H1 (cell line): ENCODE measurements at regions not wholly inside any gene's neighbourhood (a gene's known extent, or its start where the extent isn't known, plus 50 kb on each side); places are given as distances from the start of the nearest gene placed in this dataset.

ENCODE experiments used
- CTCF ChIA-PET: fragments of 300-600 bp; sonication (Branson Sonifier 250); formaldehyde crosslinking; loops from one replicate; lab custom pipeline; 2021; ENCODE audit not compliant: partially characterized antibody; lab: Charles Lee
- POLR2A ChIA-PET: fragments of 300-600 bp; sonication (Branson Sonifier 250); formaldehyde crosslinking; loops from one replicate; lab custom pipeline; 2021; ENCODE audit warnings: inconsistent platforms; ENCODE audit not compliant: partially characterized antibody; lab: Charles Lee
- DNase-seq, 2 experiments: peaks; one replicate each; pipeline versions ENCODE4 v3.0.0 to v3.0.0-alpha.2; 2010 to 2022; ENCODE audit warnings: low spot score in 2 of 2, low read depth in 1 of 2, mixed read lengths in 1 of 2
- FAIRE-seq: peaks from 2 replicates; lab custom pipeline; 2011; peaks lifted over from hg19 to GRCh38; lab: Jason Lieb, UNC
- H2AFZ ChIP-seq: 2 replicates; pipeline ENCODE4 v1.8.1; 2012; ENCODE audit warnings: low read length, inconsistent platforms
- H2AK5ac ChIP-seq: 2 replicates; pipeline ENCODE4 v1.6.1; 2013; ENCODE audit warnings: low read depth, low read length
- H2BK120ac ChIP-seq: replicated peaks from 2 replicates; pipeline ENCODE3; 2013; ENCODE audit warnings: low read depth, low read length, inconsistent platforms
- H2BK12ac ChIP-seq: 2 replicates; pipeline ENCODE4 v1.6.1; 2013; ENCODE audit warnings: low read depth, low read length
- H2BK15ac ChIP-seq: 2 replicates; pipeline ENCODE4 v1.6.1; 2013; ENCODE audit warnings: low read length
- H2BK20ac ChIP-seq: 2 replicates; pipeline ENCODE4 v1.6.1; 2013; ENCODE audit warnings: low read length
- H2BK5ac ChIP-seq: 2 replicates; pipeline ENCODE4 v1.6.1; 2013; ENCODE audit warnings: low read depth, low read length
- H3K14ac ChIP-seq: 2 replicates; pipeline ENCODE4 v1.6.1; 2013; ENCODE audit warnings: inconsistent platforms; ENCODE audit not compliant: insufficient read length
- H3K18ac ChIP-seq: 2 replicates; pipeline ENCODE4 v1.6.1; 2013; ENCODE audit warnings: low read length; ENCODE audit errors: extremely low read depth
- H3K23ac ChIP-seq: 2 replicates; pipeline ENCODE4 v1.6.1; 2013; ENCODE audit warnings: inconsistent platforms; ENCODE audit not compliant: insufficient read length
- H3K23me2 ChIP-seq: 2 replicates; pipeline ENCODE4 v1.6.1; 2013; ENCODE audit warnings: low read depth, low read length
- H3K27ac ChIP-seq: 2 replicates; pipeline ENCODE4 v1.6.1; 2011; ENCODE audit warnings: low read depth, low read length, inconsistent platforms
- H3K27me3 ChIP-seq, 4 experiments: replicated peaks in 1 of 4; 1 replicate in 1 of 4; 2 replicates in 3 of 4; pipeline versions ENCODE4 v1.6.1 to v1.8.1; 2011 to 2013; ENCODE audit warnings: low read length in 3 of 4, mild to moderate bottlenecking in 3 of 4, inconsistent platforms in 2 of 4, mixed read lengths in 2 of 4, moderate library complexity in 1 of 4; ENCODE audit not compliant: control insufficient read depth in 3 of 4, insufficient read depth in 3 of 4; ENCODE audit errors: extremely low read depth in 1 of 4
- H3K36me3 ChIP-seq, 4 experiments: 2 replicates each; pipeline versions ENCODE4 v1.6.1 to v1.8.1; 2011 to 2013; ENCODE audit warnings: mild to moderate bottlenecking in 4 of 4, low read length in 3 of 4, moderate library complexity in 2 of 4, control low read depth in 1 of 4, inconsistent platforms in 1 of 4; ENCODE audit not compliant: insufficient read depth in 4 of 4, control insufficient read depth in 2 of 4
- H3K4ac ChIP-seq: replicated peaks from 2 replicates; pipeline ENCODE3; 2013; ENCODE audit warnings: low read length, low read depth, mixed read lengths, inconsistent platforms; ENCODE audit not compliant: insufficient read length
- H3K4me1 ChIP-seq, 4 experiments: replicated peaks in 1 of 4; 1 replicate in 1 of 4; 2 replicates in 3 of 4; pipeline versions ENCODE4 v1.6.1 to v1.8.1; 2011 to 2013; ENCODE audit warnings: low read length in 3 of 4, inconsistent platforms in 2 of 4, mixed read lengths in 1 of 4; ENCODE audit not compliant: insufficient read depth in 4 of 4, control insufficient read depth in 3 of 4
- H3K4me2 ChIP-seq, 2 experiments: 2 replicates each; pipeline versions ENCODE4 v1.6.1 to v1.8.1; 2011 to 2013; ENCODE audit warnings: low read depth in 2 of 2, low read length in 2 of 2, control low read depth in 1 of 2, inconsistent platforms in 1 of 2, mild to moderate bottlenecking in 1 of 2; ENCODE audit not compliant: insufficient read depth in 1 of 2
- H3K4me3 ChIP-seq, 4 experiments: fragments of 200-600, 300-600 bp in 1 of 4; sonication (generic), shearing (Covaris generic), sonication (Bioruptor Twin) in 1 of 4; 2 replicates each; pipeline versions ENCODE4 v1.5.1 to v1.8.1; 2011 to 2016; ENCODE audit warnings: low read length in 4 of 4, low read depth in 3 of 4, control low read depth in 2 of 4, inconsistent platforms in 2 of 4, mild to moderate bottlenecking in 2 of 4, mixed read lengths in 1 of 4, moderate library complexity in 1 of 4; ENCODE audit not compliant: insufficient read depth in 2 of 4; ENCODE audit errors: extremely low read depth in 1 of 4
- H3K56ac ChIP-seq: replicated peaks from 2 replicates; pipeline ENCODE3; 2013; ENCODE audit warnings: low read depth, mild to moderate bottlenecking, mixed read lengths, low read length, inconsistent platforms; ENCODE audit not compliant: insufficient read length
- H3K79me1 ChIP-seq: 2 replicates; pipeline ENCODE4 v1.6.1; 2013; ENCODE audit warnings: low read depth, low read length, control low read depth
- H3K79me2 ChIP-seq, 2 experiments: 2 replicates each; pipeline versions ENCODE4 v1.6.1 to v1.8.1; 2012 to 2013; ENCODE audit warnings: low read length in 2 of 2, mild to moderate bottlenecking in 2 of 2, inconsistent platforms in 1 of 2; ENCODE audit not compliant: insufficient read depth in 2 of 2, control insufficient read depth in 1 of 2
- H3K9ac ChIP-seq, 4 experiments: replicated peaks in 1 of 4; 1 replicate in 1 of 4; 2 replicates in 3 of 4; pipeline versions ENCODE4 v1.6.1 to v1.8.1; 2011 to 2013; ENCODE audit warnings: low read depth in 3 of 4, low read length in 3 of 4, control low read depth in 2 of 4, mild to moderate bottlenecking in 2 of 4, moderate library complexity in 2 of 4, inconsistent platforms in 1 of 4; ENCODE audit errors: extremely low read depth in 1 of 4
- H3K9me3 ChIP-seq, 2 experiments: 2 replicates each; pipeline versions ENCODE4 v1.6.1 to v1.8.1; 2012 to 2013; ENCODE audit warnings: mild to moderate bottlenecking in 2 of 2, moderate library complexity in 2 of 2, control low read depth in 1 of 2, inconsistent platforms in 1 of 2, low read depth in 1 of 2, low read length in 1 of 2, mixed read lengths in 1 of 2; ENCODE audit not compliant: insufficient read depth in 2 of 2
- H4K20me1 ChIP-seq, 2 experiments: replicated peaks in 1 of 2; 2 replicates each; pipeline versions ENCODE3 to v1.8.1; 2011 to 2013; ENCODE audit warnings: inconsistent platforms in 2 of 2, low read length in 2 of 2, mild to moderate bottlenecking in 1 of 2; ENCODE audit not compliant: insufficient read depth in 2 of 2, control insufficient read depth in 1 of 2
- H4K5ac ChIP-seq: 2 replicates; pipeline ENCODE4 v1.6.1; 2013; ENCODE audit warnings: low read length, low read depth, mixed read lengths, inconsistent platforms; ENCODE audit not compliant: insufficient read length
- H4K8ac ChIP-seq: 2 replicates; pipeline ENCODE4 v1.8.0; 2013; ENCODE audit warnings: mild to moderate bottlenecking, moderate library complexity, low read length, inconsistent platforms; ENCODE audit not compliant: insufficient read depth; ENCODE audit errors: extremely low read depth
- H4K91ac ChIP-seq: replicated peaks from 2 replicates; pipeline ENCODE3; 2013; ENCODE audit warnings: low read length, mixed read lengths, inconsistent platforms; ENCODE audit not compliant: insufficient read length
- CHD1 ChIP-seq: IDR thresholded peaks from 2 replicates; pipeline ENCODE4 v1.6.1; 2012; ENCODE audit warnings: low read depth, low read length, improper control_type of control experiment
- CHD2 ChIP-seq: IDR thresholded peaks from 2 replicates; pipeline ENCODE4 v1.6.1; 2012; ENCODE audit warnings: low read length, improper control_type of control experiment
- JUN ChIP-seq: IDR thresholded peaks from 2 replicates; pipeline ENCODE4 v1.6.1; 2011; ENCODE audit warnings: low read depth, mild to moderate bottlenecking, improper control_type of control experiment, low read length
- JUND ChIP-seq: IDR thresholded peaks from 2 replicates; pipeline ENCODE4 v1.6.1; 2011; ENCODE audit warnings: mild to moderate bottlenecking, improper control_type of control experiment, low read length
- POLR2AphosphoS5 ChIP-seq: IDR thresholded peaks from 2 replicates; pipeline ENCODE4 v1.6.1; 2011; ENCODE audit warnings: low read depth, low read length
- POU5F1 ChIP-seq: IDR thresholded peaks from 2 replicates; pipeline ENCODE4 v1.6.1; 2011; ENCODE audit warnings: low read depth, mild to moderate bottlenecking, low read length, moderate library complexity
- SIN3A ChIP-seq, 2 experiments: IDR thresholded peaks in 1 of 2; conservative IDR thresholded peaks in 1 of 2; 2 replicates each; pipeline ENCODE4 v1.6.1; 2011 to 2012; ENCODE audit warnings: low read length in 2 of 2, improper control_type of control experiment in 1 of 2, low read depth in 1 of 2, mild to moderate bottlenecking in 1 of 2
- TBP ChIP-seq: IDR thresholded peaks from 2 replicates; pipeline ENCODE4 v1.6.1; 2011; ENCODE audit warnings: low read depth, low read length, improper control_type of control experiment
- YY1 ChIP-seq: IDR thresholded peaks from 2 replicates; pipeline ENCODE4 v1.6.1; 2011; ENCODE audit warnings: low read depth, mild to moderate bottlenecking, low read length
- ZNF274 ChIP-seq: IDR thresholded peaks from 2 replicates; pipeline ENCODE4 v1.7.0; 2012; ENCODE audit warnings: low read length, borderline replicate concordance; ENCODE audit errors: extremely low read depth
- WGBS, 2 experiments: shearing (Covaris generic) in 1 of 2; methylation state at CpG; one replicate each; pipeline versions ENCODE4 v1.1.6 to v1.1.7; 2013 to 2015; ENCODE audit warnings: low lambda C conversion rate in 2 of 2, mixed read lengths in 2 of 2, inconsistent platforms in 1 of 2, low coverage in 1 of 2, missing lambda C conversion rate in 1 of 2; ENCODE audit not compliant: insufficient replicate concordance in 2 of 2, insufficient coverage in 1 of 2, insufficient read length in 1 of 2; ENCODE audit errors: extremely low coverage in 1 of 2, missing lambda C conversion rate in 1 of 2; 5-methylcytosine and 5-hydroxymethylcytosine counted together

- H4K91ac ChIP-seq: no peak overlapping the region
- no peaks in the 10 kb centered on the region for H3K23me2 ChIP-seq
- H2BK5ac ChIP-seq: no peak overlapping the region
- H4K8ac ChIP-seq: no peak overlapping the region
- no peak overlapping the region for H3K23ac ChIP-seq
- ChIA-PET POLR2A (no interaction called here), CTCF (no interaction called here)
- H3K79me2 ChIP-seq: no peaks in the 10 kb centered on the region
- H3K4me3 ChIP-seq: no peak overlapping the region
- H3K4me1 ChIP-seq: no peaks in the 10 kb centered on the region
- H3K4ac ChIP-seq: no peak overlapping the region
- H4K20me1 ChIP-seq: no peaks in the 10 kb centered on the region
- no peak overlapping the region for H3K14ac ChIP-seq
- DNase-seq (no peak), FAIRE-seq (no peak)
- TF ChIP-seq CHD2 (no peak), JUND (no peak), TBP (no peak), SIN3A (conservative IDR thresholded peaks at IDR 0.05 in 1 of 2, IDR thresholded peaks at IDR 0.05 in 1 of 2; ENCODE audit: low read depth in 1 of 2, low read length in 2 of 2) (no peak), ZNF274 (no peak), YY1 (no peak), POLR2AphosphoS5 (no peak), CHD1 (no peak), POU5F1 (no peak), JUN (no peak)
- H3K79me1 ChIP-seq: no peaks in the 10 kb centered on the region
- no peak overlapping the region for H4K5ac ChIP-seq
- no peak overlapping the region for H2AK5ac ChIP-seq
- H2BK15ac ChIP-seq: no peak overlapping the region
- H3K36me3 ChIP-seq: no peaks in the 10 kb centered on the region
- no peak overlapping the region for H3K56ac ChIP-seq
- no peak overlapping the region for H2BK12ac ChIP-seq
- WGBS, 2 experiments: 94% methylated on average over 5 of the region's 5 CpGs; no CpG with 5 or more reads in 1 of the 2 experiments
- H3K4me2 ChIP-seq: no peak overlapping the region
- H3K27me3 ChIP-seq: peaks cover 0 to 1% (median 0%) of the 10 kb centered on the region in 4 experiments; a peak in 1 of 7 replicates
- no peak overlapping the region for H3K9ac ChIP-seq
- H3K9me3 ChIP-seq: no peaks in the 10 kb centered on the region
- H2AFZ ChIP-seq: no peak overlapping the region
- H3K18ac ChIP-seq: no peak overlapping the region
- no peak overlapping the region for H2BK120ac ChIP-seq
- no peak overlapping the region for H3K27ac ChIP-seq
- no peak overlapping the region for H2BK20ac ChIP-seq
Measured at GRCh38 chr6:48614326-48614725, 503.3 kb upstream of the PTCHD4 start.
